Suprapubic skin (tissue), 4 donors: ENCODE measurements at regions not wholly inside any gene's neighbourhood (a gene's known extent, or its start where the extent isn't known, plus 50 kb on each side); places are given as distances from the start of the nearest gene placed in this dataset.

Source experiments
- DNase-seq, 2 donors: peaks; one replicate each; pipeline ENCODE4 v3.0.0-alpha.2; 2019; ENCODE audit warnings: low spot score in 2 of 2
- H3K27ac ChIP-seq: fragments of 200-600 bp; sonication (generic); one replicate; pipeline ENCODE4 v1.5.1; 2019
- H3K27me3 ChIP-seq: fragments of 200-600 bp; sonication (generic); one replicate; pipeline ENCODE4 v1.5.1; 2019
- H3K36me3 ChIP-seq: fragments of 200-600 bp; sonication (generic); one replicate; pipeline ENCODE4 v1.5.1; 2019
- H3K4me1 ChIP-seq: fragments of 200-600 bp; sonication (generic); one replicate; pipeline ENCODE4 v1.5.1; 2019
- H3K4me3 ChIP-seq: fragments of 200-600 bp; sonication (generic); one replicate; pipeline ENCODE4 v1.5.1; 2019; ENCODE audit warnings: mild to moderate bottlenecking
- H3K9me3 ChIP-seq: fragments of 200-600 bp; sonication (generic); one replicate; pipeline ENCODE4 v1.5.1; 2019
- CTCF ChIP-seq, 2 donors: fragments of 200-600 bp in 1 of 2; fragments of 450-650 bp in 1 of 2; sonication (generic) in 1 of 2; IDR thresholded peaks; one replicate each; pipeline ENCODE4 v1.5.1; 2016 to 2019; ENCODE audit warnings: antibody characterized with exemption in 2 of 2, mild to moderate bottlenecking in 1 of 2, moderate library complexity in 1 of 2
- EP300 ChIP-seq: sonication (generic); formaldehyde crosslinking; IDR thresholded peaks from one replicate; pipeline ENCODE4 v1.6.1; 2017; ENCODE audit warnings: antibody characterized with exemption
- POLR2A ChIP-seq, 2 donors: fragments of 450-650 bp; IDR thresholded peaks; one replicate each; pipeline ENCODE4 v1.6.1; 2017; ENCODE audit warnings: antibody characterized with exemption in 2 of 2, mild to moderate bottlenecking in 2 of 2, moderate library complexity in 2 of 2
- POLR2AphosphoS5 ChIP-seq, 3 donors: sonication (generic); formaldehyde crosslinking; IDR thresholded peaks; one replicate each; pipeline ENCODE4 v1.6.1; 2017; ENCODE audit warnings: antibody characterized with exemption in 3 of 3
- WGBS: methylation state at CpG from one replicate; pipeline ENCODE4 v1.1.5; 2018; 5-methylcytosine and 5-hydroxymethylcytosine counted together

- no peak for DNase-seq
- Histone ChIP-seq H3K27me3 (no peaks in the 10 kb centered on the region), H3K9me3 (no peaks in the 10 kb centered on the region), H3K4me1 (no peaks in the 10 kb centered on the region), H3K4me3 (no peak overlapping the region), H3K27ac (no peak overlapping the region), H3K36me3 (no peaks in the 10 kb centered on the region)
- WGBS: 73% methylated on average over 8 of the region's 8 CpGs
- TF ChIP-seq EP300 (no peak), POLR2A (IDR thresholded peaks at IDR 0.05) (no peak), CTCF (IDR thresholded peaks at IDR 0.05) (no peak), POLR2AphosphoS5 (IDR thresholded peaks at IDR 0.05) (no peak)
Observed at GRCh38 chr12:98211909-98212695, 303.3 kb upstream of the TMPO start.

GRCh38 chr12:98213556-98213955 lies 301.8 kb upstream of the TMPO start:
- H3K27me3 ChIP-seq: no peaks in the 10 kb centered on the region
- 73% methylated on average over 6 of the region's 6 CpGs for WGBS
- TF ChIP-seq EP300 (no peak), CTCF (IDR thresholded peaks at IDR 0.05) (no peak)

GRCh38 chr12:98217257-98217656 lies 298.1 kb upstream of the TMPO start:
- Histone ChIP-seq H3K27me3 (no peaks in the 10 kb centered on the region), H3K9me3 (no peaks in the 10 kb centered on the region), H3K27ac (no peak overlapping the region), H3K4me1 (no peaks in the 10 kb centered on the region), H3K36me3 (no peaks in the 10 kb centered on the region), H3K4me3 (no peak overlapping the region)
- no peak for DNase-seq
- TF ChIP-seq POLR2AphosphoS5 (IDR thresholded peaks at IDR 0.05) (no peak), CTCF (IDR thresholded peaks at IDR 0.05) (no peak), EP300 (no peak), POLR2A (IDR thresholded peaks at IDR 0.05) (no peak)
- 89% methylated on average over 1 of the region's 1 CpG for WGBS

More at GRCh38 chr12:98213556-98213955, 301.8 kb upstream of the TMPO start:
- no peaks in the 10 kb centered on the region for H3K9me3 ChIP-seq
- DNase-seq: no peak
- no peaks in the 10 kb centered on the region for H3K4me1 ChIP-seq
- no peaks in the 10 kb centered on the region for H3K36me3 ChIP-seq
- no peak overlapping the region for H3K4me3 ChIP-seq
- H3K27ac ChIP-seq: no peak overlapping the region

DNA sequence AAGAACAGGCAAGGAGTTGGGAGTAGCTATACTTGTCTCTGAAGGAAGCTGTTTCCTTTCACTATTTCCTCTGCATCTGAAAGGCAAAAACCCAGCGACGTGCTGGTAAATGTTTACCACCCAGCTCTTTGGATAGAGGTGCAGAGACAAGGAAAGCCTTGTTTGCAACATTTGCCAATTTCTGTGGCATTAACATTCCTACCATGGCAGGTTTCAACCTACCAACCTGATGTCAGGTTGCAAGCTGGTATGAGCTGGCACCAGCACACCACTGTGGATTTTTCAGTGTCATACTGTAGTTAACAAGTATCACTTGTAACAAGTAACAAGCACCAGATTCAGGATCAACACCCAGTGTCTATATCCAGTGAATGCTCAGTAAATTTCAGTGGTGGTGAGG lies 294.8 kb upstream of the TMPO start:
- no peak for DNase-seq
- no peak overlapping the region for H3K4me3 ChIP-seq
- H3K27ac ChIP-seq: no peak overlapping the region
- no peaks in the 10 kb centered on the region for H3K36me3 ChIP-seq
- H3K27me3 ChIP-seq: no peaks in the 10 kb centered on the region
- WGBS: 43% methylated on average over 2 of the region's 2 CpGs
- H3K9me3 ChIP-seq: no peaks in the 10 kb centered on the region
- H3K4me1 ChIP-seq: no peaks in the 10 kb centered on the region
- no peak for TF ChIP-seq EP300
- TF ChIP-seq POLR2AphosphoS5 (IDR thresholded peaks at IDR 0.05): no peak
- TF ChIP-seq POLR2A (IDR thresholded peaks at IDR 0.05): no peak
- no peak for TF ChIP-seq CTCF (IDR thresholded peaks at IDR 0.05)

GRCh38 chr12:98221243-98221808 lies 294.1 kb upstream of the TMPO start:
- H3K4me3 ChIP-seq: no peak overlapping the region
- 64% methylated on average over 8 of the region's 8 CpGs for WGBS
- TF ChIP-seq POLR2AphosphoS5 (IDR thresholded peaks at IDR 0.05) (no peak), CTCF (IDR thresholded peaks at IDR 0.05) (no peak), EP300 (no peak), POLR2A (IDR thresholded peaks at IDR 0.05) (no peak)
- no peak overlapping the region for H3K27ac ChIP-seq
- H3K9me3 ChIP-seq: no peaks in the 10 kb centered on the region
- H3K27me3 ChIP-seq: no peaks in the 10 kb centered on the region
- H3K36me3 ChIP-seq: no peaks in the 10 kb centered on the region
- no peak for DNase-seq
- no peaks in the 10 kb centered on the region for H3K4me1 ChIP-seq
